ENCODE measurements at regions not wholly inside any gene's neighbourhood (a gene's known extent, or its start where the extent isn't known, plus 50 kb on each side); places are given as distances from the start of the nearest gene placed in this dataset.

DNA sequence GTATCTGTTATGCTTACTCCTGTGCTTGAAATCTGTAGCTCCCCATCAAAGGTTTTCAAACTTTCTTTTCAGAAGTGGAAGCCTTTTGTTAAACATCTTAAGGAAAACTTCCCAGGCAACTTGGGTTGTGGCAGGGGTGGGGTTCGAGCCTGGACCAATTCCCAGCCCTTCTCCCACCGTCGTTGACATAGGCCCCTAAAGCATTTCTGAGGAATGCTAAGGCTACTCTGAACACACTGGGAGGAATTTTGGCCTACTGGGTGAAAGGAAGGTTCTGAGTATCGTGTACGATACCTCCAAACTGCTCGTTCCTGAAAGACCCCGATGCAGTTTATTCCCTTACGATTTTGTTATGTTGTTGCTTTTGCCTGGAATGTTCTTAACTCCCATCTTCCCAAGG, 56.1 kb upstream of the PMFBP1 start:
- Histone ChIP-seq H3K9ac (ENCODE audit: low read length) (no peak overlapping the region), H3K79me2 (ENCODE audit: insufficient read depth, low read length) (no peaks in the 10 kb centered on the region), H3K4me2 (ENCODE audit: low read length) (no peak overlapping the region), H3K9me3 (ENCODE audit: control insufficient read depth in 1 of 2, insufficient read depth in 1 of 2, low read depth in 1 of 2, low read length in 2 of 2) (no peaks in the 10 kb centered on the region), H3K27ac (ENCODE audit: low read depth, low read length) (no peak overlapping the region), H3K4me1 (ENCODE audit: control insufficient read depth in 1 of 2, insufficient read depth in 2 of 2, low read length in 2 of 2) (no peaks in the 10 kb centered on the region), H3K36me3 (ENCODE audit: control insufficient read depth in 1 of 2, insufficient read depth in 2 of 2, low read length in 2 of 2) (no peaks in the 10 kb centered on the region), H3K9me2 (ENCODE audit: insufficient read depth) (no peaks in the 10 kb centered on the region), H3K27me3 (ENCODE audit: insufficient read depth, low read length) (no peaks in the 10 kb centered on the region), H3K4me3 (replicated peaks in 1 of 2; ENCODE audit: low read depth in 1 of 2, low read length in 2 of 2) (no peak overlapping the region), H4K20me1 (ENCODE audit: insufficient read depth) (no peaks in the 10 kb centered on the region), H2AFZ (ENCODE audit: low read depth, low read length, poor library complexity, severe bottlenecking) (no peak overlapping the region)
- ATAC-seq (no peak), DNase-seq (ENCODE audit: low read depth, low spot score) (no peak)
- POLR2A ChIA-PET = no interaction called here
- no TSS peak for BruUV-seq (replicated peaks)
- intact Hi-C loops (cut with micrococcal nuclease) = no loop called here
- CTCF ChIA-PET = no interaction called here
- RAD21 ChIA-PET (ENCODE audit: low non-redundant PET in 1 of 2, low total read pairs in 2 of 2, uncharacterized antibody in 2 of 2, unreplicated experiment in 2 of 2) = no interaction called here
- TF ChIP-seq SP1 (IDR thresholded peaks at IDR 0.05; ENCODE audit: low read depth) (no peak), SRF (IDR thresholded peaks at IDR 0.05; ENCODE audit: low read depth) (no peak), POLR2A (IDR thresholded peaks at IDR 0.05; ENCODE audit: borderline replicate concordance, extremely low read depth, insufficient read depth, insufficient read length) (no peak), RAD21 (IDR thresholded peaks at IDR 0.05; ENCODE audit: low read depth) (no peak), EZH2 (IDR thresholded peaks at IDR 0.05) (no peak), ZNF274 (IDR thresholded peaks at IDR 0.05; ENCODE audit: low read depth, low read length) (no peak), JUND (IDR thresholded peaks at IDR 0.05) (no peak), SIN3A (IDR thresholded peaks at IDR 0.05; ENCODE audit: low read depth) (no peak), TCF7L2 (IDR thresholded peaks at IDR 0.05; ENCODE audit: borderline replicate concordance, extremely low read depth, insufficient read depth, insufficient read length) (no peak), CBX3 (IDR thresholded peaks at IDR 0.05; ENCODE audit: low read depth) (no peak)
- TF ChIP-seq, protein P1, sequence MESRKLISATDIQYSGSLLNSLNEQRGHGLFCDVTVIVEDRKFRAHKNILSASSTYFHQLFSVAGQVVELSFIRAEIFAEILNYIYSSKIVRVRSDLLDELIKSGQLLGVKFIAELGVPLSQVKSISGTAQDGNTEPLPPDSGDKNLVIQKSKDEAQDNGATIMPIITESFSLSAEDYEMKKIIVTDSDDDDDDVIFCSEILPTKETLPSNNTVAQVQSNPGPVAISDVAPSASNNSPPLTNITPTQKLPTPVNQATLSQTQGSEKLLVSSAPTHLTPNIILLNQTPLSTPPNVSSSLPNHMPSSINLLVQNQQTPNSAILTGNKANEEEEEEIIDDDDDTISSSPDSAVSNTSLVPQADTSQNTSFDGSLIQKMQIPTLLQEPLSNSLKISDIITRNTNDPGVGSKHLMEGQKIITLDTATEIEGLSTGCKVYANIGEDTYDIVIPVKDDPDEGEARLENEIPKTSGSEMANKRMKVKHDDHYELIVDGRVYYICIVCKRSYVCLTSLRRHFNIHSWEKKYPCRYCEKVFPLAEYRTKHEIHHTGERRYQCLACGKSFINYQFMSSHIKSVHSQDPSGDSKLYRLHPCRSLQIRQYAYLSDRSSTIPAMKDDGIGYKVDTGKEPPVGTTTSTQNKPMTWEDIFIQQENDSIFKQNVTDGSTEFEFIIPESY (IDR thresholded peaks at IDR 0.05; ENCODE audit: extremely low read depth, insufficient replicate concordance, low read length) = no peak
- TF ChIP-seq, protein P2, sequence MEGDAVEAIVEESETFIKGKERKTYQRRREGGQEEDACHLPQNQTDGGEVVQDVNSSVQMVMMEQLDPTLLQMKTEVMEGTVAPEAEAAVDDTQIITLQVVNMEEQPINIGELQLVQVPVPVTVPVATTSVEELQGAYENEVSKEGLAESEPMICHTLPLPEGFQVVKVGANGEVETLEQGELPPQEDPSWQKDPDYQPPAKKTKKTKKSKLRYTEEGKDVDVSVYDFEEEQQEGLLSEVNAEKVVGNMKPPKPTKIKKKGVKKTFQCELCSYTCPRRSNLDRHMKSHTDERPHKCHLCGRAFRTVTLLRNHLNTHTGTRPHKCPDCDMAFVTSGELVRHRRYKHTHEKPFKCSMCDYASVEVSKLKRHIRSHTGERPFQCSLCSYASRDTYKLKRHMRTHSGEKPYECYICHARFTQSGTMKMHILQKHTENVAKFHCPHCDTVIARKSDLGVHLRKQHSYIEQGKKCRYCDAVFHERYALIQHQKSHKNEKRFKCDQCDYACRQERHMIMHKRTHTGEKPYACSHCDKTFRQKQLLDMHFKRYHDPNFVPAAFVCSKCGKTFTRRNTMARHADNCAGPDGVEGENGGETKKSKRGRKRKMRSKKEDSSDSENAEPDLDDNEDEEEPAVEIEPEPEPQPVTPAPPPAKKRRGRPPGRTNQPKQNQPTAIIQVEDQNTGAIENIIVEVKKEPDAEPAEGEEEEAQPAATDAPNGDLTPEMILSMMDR (IDR thresholded peaks at IDR 0.05 in 2 of 3, conservative IDR thresholded peaks at IDR 0.05 in 1 of 3; ENCODE audit: borderline replicate concordance in 1 of 3, insufficient read depth in 1 of 3, low read depth in 2 of 3, low read length in 2 of 3) = no peak
- TF ChIP-seq, protein P3, sequence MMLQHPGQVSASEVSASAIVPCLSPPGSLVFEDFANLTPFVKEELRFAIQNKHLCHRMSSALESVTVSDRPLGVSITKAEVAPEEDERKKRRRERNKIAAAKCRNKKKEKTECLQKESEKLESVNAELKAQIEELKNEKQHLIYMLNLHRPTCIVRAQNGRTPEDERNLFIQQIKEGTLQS (IDR thresholded peaks at IDR 0.05) = no peak

All from HCT116 (cell line).